Mucosa of descending colon (tissue), 3 donors: ENCODE measurements at regions not wholly inside any gene's neighbourhood (a gene's known extent, or its start where the extent isn't known, plus 50 kb on each side); places are given as distances from the start of the nearest gene placed in this dataset.

Experiments
- ATAC-seq: fragments of 200-7000 bp; cut with Tn5 transposase; one replicate; pipeline ENCODE4 v1.9.1; 2020; ENCODE audit warnings: mild to moderate bottlenecking, moderate library complexity
- DNase-seq, 3 donors: peaks; one replicate each; pipeline ENCODE4 v3.0.0-alpha.2; 2020
- H3K36me3 ChIP-seq: fragments of 200-600 bp; one replicate; pipeline ENCODE4 v1.8.0; 2021; ENCODE audit warnings: low read depth, mild to moderate bottlenecking
- H3K4me1 ChIP-seq: fragments of 200-600 bp; one replicate; pipeline ENCODE4 v1.8.0; 2021; ENCODE audit warnings: low read depth, mild to moderate bottlenecking
- H3K4me3 ChIP-seq: fragments of 200-600 bp; one replicate; pipeline ENCODE4 v1.8.0; 2021; ENCODE audit warnings: mild to moderate bottlenecking
- H3K9me3 ChIP-seq: fragments of 200-600 bp; one replicate; pipeline ENCODE4 v1.8.0; 2021; ENCODE audit warnings: mild to moderate bottlenecking
- CTCF ChIP-seq: fragments of 200-600 bp; IDR thresholded peaks from one replicate; pipeline ENCODE4 v1.8.0; 2022; ENCODE audit warnings: antibody characterized with exemption, mild to moderate bottlenecking
- intact Hi-C, 2 donors: fragments of 100-400 bp; cut with DNase I in 1 of 2; cut with micrococcal nuclease in 1 of 2; formaldehyde crosslinking; loops; one replicate each; pipeline versions ENCODE4 v1.11.0 to v1.11.1; 2022; cut with DNase I, micrococcal nuclease
- donor health status: DM: no; HTN: no; CAD: no; lungs with moderate emphysema.
- donor health status: DM: no; HTN: no; CAD: no.
- donor health status: DM: no; HTN: yes; CAD: no.

DNA sequence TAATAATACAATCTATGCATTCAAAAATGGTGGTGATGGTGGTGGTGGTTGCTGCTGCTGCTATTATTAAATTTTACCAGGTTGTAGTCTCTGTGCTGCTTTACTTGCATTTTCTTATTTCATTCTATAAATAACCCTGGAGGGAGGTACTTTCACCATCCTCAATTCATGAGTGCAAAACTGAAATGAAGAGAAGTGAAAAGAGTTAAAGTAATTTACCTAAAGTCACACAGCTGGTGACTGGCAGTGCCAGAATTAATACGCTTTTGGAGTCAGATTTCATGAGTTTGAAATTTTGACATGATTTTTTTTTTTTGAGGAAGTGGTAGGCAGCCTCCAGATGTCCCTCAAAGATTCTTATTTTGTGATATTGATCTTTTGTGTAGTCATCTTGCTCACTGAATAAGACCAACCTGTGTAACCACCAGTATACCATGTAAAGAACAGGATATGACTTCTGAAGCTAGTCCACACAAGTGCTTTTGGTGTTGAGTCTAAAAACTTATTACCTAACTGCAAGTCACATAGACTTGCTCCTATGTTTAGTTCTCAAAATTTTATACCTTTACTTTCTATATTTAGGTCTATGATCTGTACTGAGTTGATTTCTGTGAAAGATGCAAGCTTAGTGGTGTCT lies 218.8 kb downstream of the ZWINT start:
- H3K9me3 ChIP-seq, result no peaks in the 10 kb centered on the region
- no peak for TF ChIP-seq CTCF
- no peaks in the 10 kb centered on the region for H3K36me3 ChIP-seq
- intact Hi-C loops, result no loop called here
- ATAC-seq (no peak), DNase-seq (no peak)
- no peak overlapping the region for H3K4me3 ChIP-seq
- no peaks in the 10 kb centered on the region for H3K4me1 ChIP-seq

DNA sequence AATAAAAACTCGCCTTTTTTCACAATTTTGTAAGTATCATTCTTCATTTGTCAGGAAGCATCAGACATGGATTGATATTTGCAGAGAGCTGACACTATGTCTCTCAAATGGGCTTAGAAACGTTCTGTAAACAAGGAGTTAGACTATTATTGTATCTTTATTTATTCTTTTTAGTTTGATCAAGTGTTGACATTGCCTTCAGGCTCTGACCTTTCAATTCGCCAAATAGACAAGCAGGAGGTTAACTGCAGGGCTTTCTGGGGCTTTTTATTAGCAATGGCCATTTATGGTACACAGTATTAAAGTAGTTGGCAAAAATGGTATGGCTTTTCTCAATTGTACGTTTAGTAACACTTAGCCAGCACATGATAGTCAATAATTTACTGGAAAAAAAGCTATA lies 221.7 kb downstream of the ZWINT start:
- Histone ChIP-seq H3K4me1 (no peaks in the 10 kb centered on the region), H3K9me3 (no peaks in the 10 kb centered on the region), H3K36me3 (no peaks in the 10 kb centered on the region), H3K4me3 (no peak overlapping the region)
- intact Hi-C loops, result no loop called here
- DNase-seq (no peak), ATAC-seq (no peak)
- TF ChIP-seq CTCF, result no peak

GRCh38 chr10:56135828-56136227 lies 225.2 kb downstream of the ZWINT start:
- TF ChIP-seq CTCF, result no peak

GRCh38 chr10:56123247-56123646 lies 237.8 kb downstream of the ZWINT start:
- no peaks in the 10 kb centered on the region for H3K4me1 ChIP-seq
- H3K9me3 ChIP-seq, result no peaks in the 10 kb centered on the region
- DNase-seq (no peak), ATAC-seq (no peak)
- no peaks in the 10 kb centered on the region for H3K36me3 ChIP-seq
- intact Hi-C loops, result no loop called here
- TF ChIP-seq CTCF, result no peak
- H3K4me3 ChIP-seq, result no peak overlapping the region

More at GRCh38 chr10:56135828-56136227, 225.2 kb downstream of the ZWINT start:
- Histone ChIP-seq H3K4me3 (no peak overlapping the region), H3K9me3 (no peaks in the 10 kb centered on the region), H3K36me3 (no peaks in the 10 kb centered on the region), H3K4me1 (no peaks in the 10 kb centered on the region)
- no peak for ATAC-seq
- DNase-seq, result no peak
- intact Hi-C loops, result no loop called here

DNA sequence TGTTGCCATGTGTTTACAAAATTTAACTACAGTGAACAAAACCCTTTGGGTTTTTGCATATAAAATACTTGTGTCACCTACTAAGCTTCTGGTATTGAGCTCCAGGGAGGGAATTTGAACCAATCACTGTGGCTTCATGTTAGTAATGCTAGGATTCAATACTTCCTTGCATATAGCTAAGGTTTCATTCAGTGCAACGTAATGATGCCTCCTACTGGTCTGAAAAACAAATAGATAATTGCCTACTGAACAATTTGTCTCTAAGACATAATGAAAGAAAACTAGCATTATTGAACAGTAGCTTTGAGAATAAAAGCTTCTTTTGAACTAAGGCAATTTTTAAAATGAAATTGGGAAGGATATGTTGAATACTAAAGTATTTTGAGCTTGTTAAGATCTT lies 244.4 kb downstream of the ZWINT start:
- TF ChIP-seq CTCF, result no peak
- no peak overlapping the region for H3K4me3 ChIP-seq
- no peaks in the 10 kb centered on the region for H3K9me3 ChIP-seq
- no peaks in the 10 kb centered on the region for H3K4me1 ChIP-seq
- H3K36me3 ChIP-seq, result no peaks in the 10 kb centered on the region
- ATAC-seq, result no peak
- no peak for DNase-seq
- intact Hi-C loops, result no loop called here

- DNase-seq (no peak), ATAC-seq (no peak)
- no peaks in the 10 kb centered on the region for H3K4me1 ChIP-seq
- no peak for TF ChIP-seq CTCF
- intact Hi-C loops, result no loop called here
- no peaks in the 10 kb centered on the region for H3K36me3 ChIP-seq
- peaks cover 4% of the 10 kb centered on the region for H3K9me3 ChIP-seq
- H3K4me3 ChIP-seq, result no peak overlapping the region
Observed at GRCh38 chr10:56109454-56109853, 251.6 kb downstream of the ZWINT start.
